Activated T-cell treated with anti-CD3 and anti-CD28 coated beads for 24 hours (primary cell): ENCODE measurements at regions not wholly inside any gene's neighbourhood (a gene's known extent, or its start where the extent isn't known, plus 50 kb on each side); places are given as distances from the start of the nearest gene placed in this dataset.
A peak's percentile ranks its signal among the peaks of the same experiment; 100 is the strongest.

ENCODE experiments used
- DNase-seq: peaks from one replicate; pipeline ENCODE4 v3.0.0-alpha.2; 2020; ENCODE audit warnings: low read depth

GRCh38 chr3:72111265-72112205, 326.6 kb upstream of the PROK2 start:
- DNase-seq, result no peak

- DNase-seq, result no peak
These were observed 324.6 kb upstream of the PROK2 start for GRCh38 chr3:72109327-72110259.

GRCh38 chr3:72105306-72105705, 320.4 kb upstream of the PROK2 start:
- DNase-seq, result no peak

- DNase-seq, result no peak
These were observed 317.2 kb upstream of the PROK2 start for GRCh38 chr3:72102112-72102616.

GRCh38 chr3:72101494-72101893, 316.5 kb upstream of the PROK2 start:
- no peak for DNase-seq

- DNase-seq, result peak; percentile 82
These were observed 315.7 kb upstream of the PROK2 start for GRCh38 chr3:72100601-72101187.

GRCh38 chr3:72100080-72100511, 315.1 kb upstream of the PROK2 start:
- DNase-seq, result no peak

- no peak for DNase-seq
These were observed 314.6 kb upstream of the PROK2 start for GRCh38 chr3:72099326-72100079.

- DNase-seq, result no peak
These were observed 312.1 kb upstream of the PROK2 start for GRCh38 chr3:72097053-72097452.

GRCh38 chr3:72095521-72095920, 310.6 kb upstream of the PROK2 start:
- DNase-seq, result no peak

- no peak for DNase-seq
These were observed 309.0 kb upstream of the PROK2 start for GRCh38 chr3:72093992-72094334.

GRCh38 chr3:72093270-72093991, 308.5 kb upstream of the PROK2 start:
- DNase-seq, result no peak

- DNase-seq, result no peak
These were observed 307.8 kb upstream of the PROK2 start for GRCh38 chr3:72092778-72093177.

- DNase-seq, result no peak
These were observed 303.6 kb upstream of the PROK2 start for GRCh38 chr3:72088486-72089025.

GRCh38 chr3:72087420-72087819, 302.5 kb upstream of the PROK2 start:
- DNase-seq, result no peak

- no peak for DNase-seq
These were observed 301.8 kb upstream of the PROK2 start for GRCh38 chr3:72086743-72087087.

- no peak for DNase-seq
These were observed 301.2 kb upstream of the PROK2 start for GRCh38 chr3:72086042-72086742.

GRCh38 chr3:72085036-72085435, 300.1 kb upstream of the PROK2 start:
- DNase-seq, result no peak

- no peak for DNase-seq
These were observed 298.0 kb upstream of the PROK2 start for GRCh38 chr3:72082776-72083462.
